UCSD-AML1 (cell line): ENCODE measurements at regions not wholly inside any gene's neighbourhood (a gene's known extent, or its start where the extent isn't known, plus 50 kb on each side); places are given as distances from the start of the nearest gene placed in this dataset.
"Not testable (repeated sequence)": the region's sequence is repeated elsewhere in the genome, so short reads cannot be mapped to it uniquely, and the experiment has no call there.

Experiments used
- DNase-seq: peaks from one replicate; lab custom pipeline; 2025; ENCODE audit not compliant: unreplicated experiment; lab: John Stamatoyannopoulos, UW

- no peak for DNase-seq
These were observed 54.0 kb downstream of the RFPL4B start for GRCh38 chr6:112401083-112401482.

GRCh38 chr6:112407101-112407590 is 60.0 kb downstream of the RFPL4B start:
- DNase-seq, result no peak

GRCh38 chr6:112408522-112408921 is 61.4 kb downstream of the RFPL4B start:
- DNase-seq, result no peak

GRCh38 chr6:112409311-112409710 is 62.2 kb downstream of the RFPL4B start:
- DNase-seq, result no peak

GRCh38 chr6:112413780-112414179 is 66.7 kb downstream of the RFPL4B start:
- DNase-seq, result no peak

DNA sequence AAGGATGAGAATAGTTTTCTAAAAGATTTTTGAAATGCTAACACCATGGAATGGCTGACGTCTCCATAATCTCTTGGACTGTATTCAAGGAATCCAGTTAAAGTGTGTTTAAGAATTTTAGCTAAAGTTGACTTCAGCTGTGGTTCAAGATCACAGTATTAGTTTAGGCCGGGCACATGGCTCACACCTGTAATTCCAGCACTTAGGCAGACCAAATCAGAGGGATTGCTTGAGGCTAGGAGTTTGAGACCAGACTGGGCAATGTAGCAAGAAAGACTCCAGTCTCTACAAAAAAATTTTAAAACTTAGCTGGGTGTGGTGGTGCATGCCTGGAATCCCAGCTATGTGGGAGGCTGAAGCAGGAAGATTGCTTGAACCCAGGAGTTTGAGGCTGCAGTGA is 68.2 kb downstream of the RFPL4B start:
- DNase-seq, result no peak

- no peak for DNase-seq
These were observed 69.7 kb downstream of the RFPL4B start for GRCh38 chr6:112416866-112417265.

DNA sequence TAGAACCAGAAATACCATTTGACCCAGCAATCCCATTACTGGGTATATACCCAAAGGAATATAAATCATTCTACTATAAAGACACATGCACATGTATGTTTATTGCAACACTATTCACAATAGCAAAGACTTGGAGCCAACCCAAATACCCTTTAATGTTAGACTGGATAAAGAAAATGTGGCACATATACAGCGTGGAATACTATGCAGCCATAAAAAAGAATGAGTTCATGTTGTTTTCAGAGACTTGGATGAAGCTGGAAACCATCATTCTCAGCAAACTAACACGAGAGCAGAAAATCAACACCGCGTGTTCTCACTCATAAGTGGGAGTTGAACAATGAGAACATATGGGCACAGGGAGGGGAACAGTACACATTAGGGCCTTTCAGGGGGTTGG is 79.9 kb downstream of the RFPL4B start:
- DNase-seq, result not testable (repeated sequence)

DNA sequence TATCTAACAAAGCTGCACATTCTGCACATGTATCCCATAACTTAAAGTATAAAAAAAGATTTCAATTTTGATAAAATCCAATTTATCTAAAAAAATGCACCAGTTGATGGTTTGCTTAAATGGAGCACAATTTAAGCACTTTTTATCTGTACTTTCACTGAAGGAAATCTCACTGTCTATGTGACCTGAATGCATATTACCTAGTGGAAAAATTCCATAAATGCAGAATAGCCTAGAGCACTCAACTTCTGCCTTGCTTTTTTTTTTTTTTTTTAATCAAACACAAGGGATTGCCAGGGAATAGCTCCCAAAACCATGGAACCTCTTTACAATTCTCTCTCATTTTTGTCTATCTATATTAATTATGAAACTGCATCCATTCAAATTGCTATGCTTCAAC is 80.4 kb downstream of the RFPL4B start:
- no peak for DNase-seq

- no peak for DNase-seq
These were observed 81.3 kb downstream of the RFPL4B start for GRCh38 chr6:112428477-112428876.

DNA sequence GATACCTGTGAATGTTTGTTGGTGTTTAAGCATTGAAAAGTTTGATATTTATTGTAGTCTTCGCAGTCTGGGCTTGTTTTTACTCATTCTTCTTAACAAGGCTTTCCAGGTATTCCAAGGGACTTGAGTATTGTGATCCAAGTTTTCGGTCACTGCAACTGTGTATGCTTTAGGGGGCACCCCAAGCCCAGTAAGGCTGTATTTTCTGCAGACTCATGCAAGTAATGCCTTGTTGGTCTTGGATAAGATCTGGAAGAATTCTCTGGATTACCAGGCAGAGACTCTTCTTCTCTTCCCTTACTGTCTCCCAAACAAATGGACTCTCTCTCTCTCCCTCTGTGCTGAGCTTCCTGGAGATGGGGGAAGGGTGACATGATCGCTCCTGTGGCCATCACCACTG is 82.1 kb downstream of the RFPL4B start:
- DNase-seq, result no peak

- DNase-seq, result no peak
These were observed 84.7 kb downstream of the RFPL4B start for GRCh38 chr6:112431803-112432202.

- no peak for DNase-seq
These were observed 85.7 kb downstream of the RFPL4B start for GRCh38 chr6:112432853-112433252.

DNA sequence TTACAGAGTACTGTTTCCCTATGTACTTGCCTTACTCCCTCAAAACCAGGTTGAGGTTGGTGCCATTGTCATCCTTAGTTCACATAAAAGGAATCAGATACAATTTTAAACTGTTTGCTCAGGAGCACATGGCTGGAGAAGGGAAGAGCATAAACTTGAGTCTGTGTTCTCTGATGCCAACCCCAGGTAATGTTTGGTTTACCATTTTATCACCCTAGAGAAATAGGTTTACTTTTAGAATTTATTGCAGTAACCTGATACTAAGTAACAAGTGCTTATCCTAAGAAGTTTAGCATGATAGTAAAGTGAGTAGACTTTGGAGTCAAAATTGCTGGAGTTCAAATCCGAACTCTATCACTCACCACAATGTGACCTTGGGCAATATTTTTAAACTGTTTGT is 86.3 kb downstream of the RFPL4B start:
- DNase-seq, result no peak

GRCh38 chr6:112434896-112435435 is 87.8 kb downstream of the RFPL4B start:
- no peak for DNase-seq

GRCh38 chr6:112437058-112437457 is 89.9 kb downstream of the RFPL4B start:
- no peak for DNase-seq

DNA sequence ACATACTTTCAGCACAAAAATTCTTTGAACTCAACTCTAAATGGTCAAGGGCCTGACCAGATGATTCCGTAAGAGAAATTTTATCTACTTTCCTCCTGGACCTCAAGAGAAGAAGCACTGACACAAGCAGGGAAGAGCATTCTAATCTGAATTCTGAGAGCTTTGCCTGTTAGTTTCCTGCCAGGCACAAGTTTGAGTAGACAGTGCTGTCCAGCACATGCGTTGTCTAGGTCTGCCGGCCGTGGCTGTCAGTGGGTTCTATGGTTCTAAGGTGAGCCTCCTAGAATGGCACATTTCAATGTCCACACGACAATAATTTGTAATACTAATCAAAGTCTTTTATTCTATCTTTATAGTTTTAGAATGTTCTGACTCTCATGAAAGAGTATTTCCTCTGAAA is 91.9 kb downstream of the RFPL4B start:
- DNase-seq, result no peak

- DNase-seq, result no peak
These were observed 92.3 kb downstream of the RFPL4B start for GRCh38 chr6:112439432-112439831.

DNA sequence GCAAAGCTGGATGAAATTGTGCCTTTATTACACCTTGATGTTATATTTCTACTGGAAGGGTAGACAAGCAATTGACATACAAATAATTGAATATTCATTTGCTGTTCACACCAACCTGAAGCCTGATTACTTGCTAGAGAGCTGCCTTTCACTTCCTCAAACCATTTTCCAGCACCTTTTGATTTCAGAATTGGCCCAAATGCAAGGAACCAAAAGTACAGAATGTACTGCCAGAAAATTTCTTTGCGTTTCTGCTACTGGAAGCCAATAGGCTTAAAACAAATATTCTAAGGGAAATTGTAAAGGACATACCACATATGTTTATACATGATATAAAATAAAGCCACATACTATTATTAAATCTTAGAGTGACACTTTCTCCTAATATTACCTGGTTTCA is 94.5 kb downstream of the RFPL4B start:
- no peak for DNase-seq

DNA sequence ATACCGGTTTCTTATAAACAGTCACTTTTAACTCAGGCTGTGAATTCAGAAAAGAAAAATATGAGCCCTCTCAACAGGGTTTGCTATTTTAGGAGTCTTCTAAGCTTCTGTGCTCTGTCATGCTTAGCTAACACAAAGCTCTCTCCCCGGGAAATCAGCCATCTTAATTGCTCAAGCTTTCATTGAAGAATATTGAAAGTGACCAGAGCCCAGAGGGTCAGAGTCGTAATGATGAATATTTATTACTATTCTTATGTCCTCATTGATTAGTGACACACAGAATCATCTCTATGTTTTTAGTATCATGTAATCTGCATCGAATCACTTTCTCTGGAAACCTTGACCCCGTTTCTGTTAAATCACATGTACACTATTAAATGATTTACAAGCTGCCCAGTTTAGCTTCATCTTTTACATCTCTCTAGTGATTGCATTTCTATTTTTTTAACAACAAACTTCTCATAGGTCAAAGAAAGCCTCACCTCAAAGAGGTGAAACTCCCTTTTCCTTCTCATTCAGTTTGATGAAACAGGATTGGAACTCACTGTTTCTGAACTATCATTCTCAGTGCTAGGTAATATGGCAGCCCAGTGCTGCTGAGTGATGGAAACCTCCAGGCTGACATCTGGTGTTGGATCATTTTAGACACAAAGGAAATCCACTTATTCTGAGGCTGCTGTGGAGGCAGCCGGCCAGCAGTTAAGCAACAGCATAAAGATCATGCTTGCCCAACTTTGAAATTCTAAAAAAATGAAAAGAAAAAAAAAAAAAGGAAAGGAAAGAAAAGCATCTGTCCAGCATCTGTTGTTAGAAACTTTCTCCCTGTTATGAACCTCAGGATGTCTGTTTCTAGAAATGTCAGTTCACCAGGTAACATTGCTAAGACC is 96.3 kb downstream of the RFPL4B start:
- no peak for DNase-seq

- not testable (repeated sequence) for DNase-seq
These were observed 101.7 kb downstream of the RFPL4B start for GRCh38 chr6:112448786-112449185.

DNA sequence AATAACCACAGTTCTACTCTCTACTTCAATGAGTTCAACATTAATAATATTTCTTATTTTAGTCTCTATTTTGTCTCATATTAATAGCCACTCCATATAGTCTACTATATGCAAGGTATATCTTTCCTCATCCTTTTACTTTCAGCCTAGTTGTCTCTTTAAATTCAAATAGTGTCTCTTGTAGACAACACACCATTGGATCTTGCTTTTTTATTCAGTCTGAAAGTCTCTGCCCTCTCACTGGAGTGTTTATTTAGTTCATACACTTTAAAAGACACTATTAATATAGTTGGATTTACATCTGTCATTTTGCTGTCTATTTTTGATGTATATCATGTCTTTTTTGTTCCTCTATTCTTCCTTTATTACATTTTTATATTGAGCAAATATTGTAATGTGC is 103.5 kb downstream of the RFPL4B start:
- no peak for DNase-seq

GRCh38 chr6:112457886-112458285 is 110.8 kb downstream of the RFPL4B start:
- no peak for DNase-seq
